ENCODE measurements at regions not wholly inside any gene's neighbourhood (a gene's known extent, or its start where the extent isn't known, plus 50 kb on each side); places are given as distances from the start of the nearest gene placed in this dataset.

GRCh38 chr6:14373648-14374437, 256.3 kb downstream of the CD83 start:
- Mint-ChIP-seq H3K27me3 (no peaks in the 10 kb centered on the region), H3K4me1 (peaks cover 20% of the 10 kb centered on the region), H3K9me3 (no peaks in the 10 kb centered on the region), H3K36me3 (ENCODE audit: low read depth) (no peaks in the 10 kb centered on the region), H3K27ac (no peak overlapping the region), H3K4me3 (no peak overlapping the region)
- DNase-seq: no peak
- POLR2A ChIA-PET: no interaction called here
- CTCF ChIA-PET: no interaction called here

DNA sequence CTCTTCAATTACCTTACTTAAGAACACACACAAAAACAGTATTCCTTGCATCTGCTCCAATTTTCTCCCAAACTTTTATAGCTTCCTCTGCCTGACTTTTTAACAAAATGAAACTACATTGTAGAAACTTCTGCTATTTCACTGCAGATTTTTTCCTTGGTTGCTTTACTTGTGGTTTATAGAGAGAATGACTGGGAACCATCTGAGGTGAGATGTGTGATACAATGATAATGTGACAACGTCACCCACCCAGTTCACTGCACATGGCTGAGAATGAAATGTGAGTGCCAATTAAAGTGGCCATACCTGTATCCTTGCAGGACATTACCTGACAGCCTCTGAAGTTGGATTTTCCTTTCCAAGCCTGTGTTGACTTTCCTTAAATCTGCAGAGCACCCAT, 258.4 kb downstream of the CD83 start:
- no peak overlapping the region for H3K27ac Mint-ChIP-seq
- H3K9me3 Mint-ChIP-seq: peaks cover 3% of the 10 kb centered on the region
- H3K27me3 Mint-ChIP-seq: no peaks in the 10 kb centered on the region
- DNase-seq: no peak
- ChIA-PET CTCF (no interaction called here), POLR2A (no interaction called here)
- no peaks in the 10 kb centered on the region for H3K36me3 Mint-ChIP-seq (ENCODE audit: low read depth)
- H3K4me1 Mint-ChIP-seq: peaks cover 22% of the 10 kb centered on the region
- no peak overlapping the region for H3K4me3 Mint-ChIP-seq

- Mint-ChIP-seq H3K4me1 (peaks cover 20% of the 10 kb centered on the region), H3K27ac (no peak overlapping the region), H3K4me3 (no peak overlapping the region), H3K9me3 (peaks cover 3% of the 10 kb centered on the region), H3K36me3 (ENCODE audit: low read depth) (no peaks in the 10 kb centered on the region), H3K27me3 (no peaks in the 10 kb centered on the region)
- DNase-seq: no peak
- ChIA-PET POLR2A (no interaction called here), CTCF (no interaction called here)
Observed at GRCh38 chr6:14379568-14379967, 262.0 kb downstream of the CD83 start.

GRCh38 chr6:14380086-14380820, 262.7 kb downstream of the CD83 start:
- peaks cover 3% of the 10 kb centered on the region for H3K9me3 Mint-ChIP-seq
- H3K27me3 Mint-ChIP-seq: no peaks in the 10 kb centered on the region
- POLR2A ChIA-PET: no interaction called here

DNA sequence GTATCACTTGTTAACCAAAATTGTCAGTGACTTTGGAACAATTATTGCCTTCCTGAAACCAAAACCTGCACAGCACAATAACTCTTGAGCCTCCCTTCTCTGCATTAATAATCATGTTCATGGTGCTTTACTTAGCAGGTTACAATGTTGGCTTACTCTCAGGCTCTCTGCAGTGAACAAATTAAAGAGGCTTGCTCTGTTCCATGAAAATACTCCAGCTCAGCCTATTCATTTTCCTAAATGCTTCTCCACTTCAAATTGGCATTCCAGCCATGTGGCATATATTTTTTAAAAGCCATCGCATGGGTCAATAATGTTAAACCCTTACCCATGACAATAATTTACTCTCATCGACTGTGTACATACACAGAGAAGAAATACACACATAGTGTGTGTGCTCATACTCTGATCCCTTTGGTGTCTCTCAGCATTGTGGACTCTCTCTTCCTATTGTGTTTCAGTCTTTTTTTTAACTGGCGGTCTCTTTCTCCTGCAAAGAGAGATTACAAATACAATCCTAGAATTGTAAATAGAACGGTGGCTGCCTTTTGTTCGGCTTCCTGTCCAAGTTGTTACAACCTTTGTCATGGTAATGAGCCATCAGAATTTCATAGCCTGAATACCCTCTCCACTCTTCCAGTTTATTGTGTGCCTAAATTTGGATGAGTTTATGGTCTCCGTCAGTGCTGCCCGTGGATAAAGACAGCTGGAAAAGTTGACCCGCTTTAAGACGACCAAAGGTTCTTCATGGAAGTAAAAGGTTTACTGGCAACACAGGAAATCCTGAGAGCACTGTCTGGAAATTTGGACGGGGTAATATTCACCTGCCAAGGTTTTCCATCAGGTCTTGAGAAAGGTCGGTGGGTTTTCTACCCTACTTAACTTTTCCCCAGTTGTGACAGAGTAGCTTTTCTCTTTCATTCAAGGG, 263.6 kb downstream of the CD83 start:
- Mint-ChIP-seq H3K4me3 (no peak overlapping the region), H3K4me1 (peaks cover 15% of the 10 kb centered on the region), H3K36me3 (ENCODE audit: low read depth) (no peaks in the 10 kb centered on the region), H3K27ac (no peak overlapping the region), H3K9me3 (peaks cover 3% of the 10 kb centered on the region), H3K27me3 (no peaks in the 10 kb centered on the region)
- POLR2A ChIA-PET: no interaction called here
- no peak for DNase-seq
- CTCF ChIA-PET: no interaction called here

More at GRCh38 chr6:14380086-14380820, 262.7 kb downstream of the CD83 start:
- CTCF ChIA-PET: no interaction called here
- H3K36me3 Mint-ChIP-seq (ENCODE audit: low read depth): no peaks in the 10 kb centered on the region
- peaks cover 20% of the 10 kb centered on the region for H3K4me1 Mint-ChIP-seq
- H3K27ac Mint-ChIP-seq: no peak overlapping the region
- H3K4me3 Mint-ChIP-seq: no peak overlapping the region
- no peak for DNase-seq

DNA sequence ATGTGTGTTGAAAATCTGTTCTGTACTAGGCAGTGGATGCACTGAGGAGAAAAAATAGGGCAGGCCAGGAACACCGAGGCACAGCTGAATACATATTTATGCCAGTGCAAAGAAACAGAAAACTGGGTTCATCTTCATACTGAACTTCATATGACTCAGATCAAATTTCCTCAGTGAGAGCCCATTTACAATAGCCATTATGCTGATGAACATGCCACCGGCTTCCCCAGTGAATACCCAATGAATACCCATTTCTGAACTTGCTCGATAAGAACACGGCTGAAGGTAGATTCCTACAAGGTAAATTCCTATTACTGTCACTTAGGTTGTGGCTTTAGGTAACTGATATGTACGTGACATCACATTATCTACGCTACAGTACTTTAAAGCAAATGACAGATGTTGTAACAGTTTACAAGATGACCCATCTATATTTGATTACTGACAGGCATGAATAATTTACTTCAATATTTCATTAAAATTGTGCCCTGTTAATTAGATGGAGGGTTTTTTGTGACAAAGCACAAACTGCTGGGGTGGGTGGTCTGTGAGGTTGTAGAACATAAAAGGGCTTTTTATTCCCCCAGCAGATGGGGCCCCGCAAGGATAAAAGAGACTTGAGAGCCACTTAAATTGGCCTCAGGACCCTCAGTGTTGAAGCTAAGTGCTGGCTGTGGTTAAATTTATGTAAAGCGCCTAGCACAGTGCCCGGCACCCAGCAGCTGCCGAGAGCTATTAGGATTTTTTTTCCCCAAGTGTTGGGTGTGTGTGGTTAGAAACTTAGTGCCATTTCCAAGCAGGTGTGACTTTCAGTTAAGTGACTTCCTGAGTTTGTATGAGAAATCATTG, 264.5 kb downstream of the CD83 start:
- Mint-ChIP-seq H3K9me3 (peaks cover 3% of the 10 kb centered on the region), H3K4me3 (no peak overlapping the region), H3K36me3 (ENCODE audit: low read depth) (no peaks in the 10 kb centered on the region), H3K27me3 (no peaks in the 10 kb centered on the region), H3K27ac (no peak overlapping the region), H3K4me1 (peaks cover 15% of the 10 kb centered on the region)
- POLR2A ChIA-PET: no interaction called here
- no peak for DNase-seq
- CTCF ChIA-PET: no interaction called here

DNA sequence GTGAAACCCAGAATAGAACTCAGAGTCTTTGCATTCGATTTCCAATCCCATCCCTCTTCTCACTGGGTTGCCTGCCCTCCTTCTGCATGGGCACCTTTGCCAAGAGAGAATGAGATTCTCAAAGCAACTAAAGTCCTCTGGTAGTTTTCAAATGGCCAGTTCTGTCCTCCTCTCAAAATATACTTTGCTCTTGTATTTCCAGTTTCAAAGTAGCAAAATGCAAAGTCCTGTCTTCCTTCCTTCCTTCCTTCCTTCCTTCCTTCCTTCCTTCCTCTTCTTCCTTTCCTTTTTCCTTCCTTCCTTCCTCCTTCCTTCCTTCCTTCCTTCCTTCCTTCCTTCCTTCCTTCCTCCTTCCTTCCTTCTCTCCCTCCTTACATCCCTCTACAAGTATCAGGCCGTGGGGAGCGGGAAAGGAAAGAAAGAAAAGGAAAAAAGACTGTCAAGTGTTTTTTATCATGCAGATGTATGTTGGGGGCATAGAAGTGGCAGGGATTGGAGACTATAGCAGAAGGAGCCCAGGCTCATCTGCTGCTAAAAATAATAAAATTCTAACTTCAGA, 265.2 kb downstream of the CD83 start:
- H3K36me3 Mint-ChIP-seq (ENCODE audit: low read depth): no peaks in the 10 kb centered on the region
- H3K9me3 Mint-ChIP-seq: peaks cover 3% of the 10 kb centered on the region
- H3K27me3 Mint-ChIP-seq: no peaks in the 10 kb centered on the region
- ChIA-PET POLR2A (no interaction called here), CTCF (no interaction called here)
- no peak overlapping the region for H3K27ac Mint-ChIP-seq
- H3K4me3 Mint-ChIP-seq: no peak overlapping the region
- no peak for DNase-seq
- H3K4me1 Mint-ChIP-seq: peaks cover 15% of the 10 kb centered on the region

GRCh38 chr6:14383393-14384174, 266.0 kb downstream of the CD83 start:
- POLR2A ChIA-PET: no interaction called here
- Mint-ChIP-seq H3K9me3 (peaks cover 3% of the 10 kb centered on the region), H3K4me1 (peaks cover 15% of the 10 kb centered on the region), H3K4me3 (no peak overlapping the region), H3K27me3 (no peaks in the 10 kb centered on the region), H3K36me3 (ENCODE audit: low read depth) (no peaks in the 10 kb centered on the region), H3K27ac (no peak overlapping the region)
- CTCF ChIA-PET: no interaction called here
- DNase-seq: no peak

- Mint-ChIP-seq H3K27ac (no peak overlapping the region), H3K4me3 (no peak overlapping the region), H3K27me3 (no peaks in the 10 kb centered on the region), H3K36me3 (ENCODE audit: low read depth) (no peaks in the 10 kb centered on the region), H3K4me1 (peaks cover 15% of the 10 kb centered on the region), H3K9me3 (peaks cover 3% of the 10 kb centered on the region)
- POLR2A ChIA-PET: no interaction called here
- no peak for DNase-seq
- CTCF ChIA-PET: no interaction called here
Observed at GRCh38 chr6:14384175-14384949, 266.8 kb downstream of the CD83 start.

- H3K27ac Mint-ChIP-seq: no peak overlapping the region
- ChIA-PET POLR2A (no interaction called here), CTCF (no interaction called here)
- no peak for DNase-seq
- H3K9me3 Mint-ChIP-seq: no peaks in the 10 kb centered on the region
- no peaks in the 10 kb centered on the region for H3K27me3 Mint-ChIP-seq
- H3K36me3 Mint-ChIP-seq (ENCODE audit: low read depth): no peaks in the 10 kb centered on the region
- no peak overlapping the region for H3K4me3 Mint-ChIP-seq
- H3K4me1 Mint-ChIP-seq: peaks cover 14% of the 10 kb centered on the region
Observed at GRCh38 chr6:14386263-14386662, 268.7 kb downstream of the CD83 start.

DNA sequence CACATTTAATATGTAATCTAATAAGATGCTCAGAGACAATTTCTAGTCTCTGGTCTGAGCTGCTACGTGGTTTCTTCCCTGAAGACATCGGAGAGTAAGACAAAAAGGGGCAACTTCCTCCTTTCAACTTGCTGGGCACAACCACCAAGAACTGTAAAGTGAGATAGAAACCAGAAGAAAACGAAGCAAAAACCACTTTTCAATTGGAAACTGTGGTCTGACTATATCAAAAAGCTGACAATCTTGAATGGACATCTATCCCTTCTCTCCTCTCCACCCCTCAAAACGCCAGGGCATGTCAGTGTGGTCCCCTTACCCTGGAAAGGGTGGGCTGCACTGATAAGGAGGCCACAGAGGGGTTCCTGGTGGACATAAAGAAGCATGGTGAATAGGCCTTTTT, 269.1 kb downstream of the CD83 start:
- no peak for DNase-seq
- ChIA-PET POLR2A (no interaction called here), CTCF (no interaction called here)
- Mint-ChIP-seq H3K27ac (no peak overlapping the region), H3K4me1 (peaks cover 13% of the 10 kb centered on the region), H3K27me3 (no peaks in the 10 kb centered on the region), H3K4me3 (no peak overlapping the region), H3K9me3 (no peaks in the 10 kb centered on the region), H3K36me3 (ENCODE audit: low read depth) (no peaks in the 10 kb centered on the region)

Data from activated CD4-positive, alpha-beta memory T cell treated with anti-CD3 and anti-CD28 coated beads, Interleukin-2, amount 10 ng/mL, durations not matched to agents 7 days and 5 days (primary cell).